ENCODE measurements at regions not wholly inside any gene's neighbourhood (a gene's known extent, or its start where the extent isn't known, plus 50 kb on each side); places are given as distances from the start of the nearest gene placed in this dataset.

DNA sequence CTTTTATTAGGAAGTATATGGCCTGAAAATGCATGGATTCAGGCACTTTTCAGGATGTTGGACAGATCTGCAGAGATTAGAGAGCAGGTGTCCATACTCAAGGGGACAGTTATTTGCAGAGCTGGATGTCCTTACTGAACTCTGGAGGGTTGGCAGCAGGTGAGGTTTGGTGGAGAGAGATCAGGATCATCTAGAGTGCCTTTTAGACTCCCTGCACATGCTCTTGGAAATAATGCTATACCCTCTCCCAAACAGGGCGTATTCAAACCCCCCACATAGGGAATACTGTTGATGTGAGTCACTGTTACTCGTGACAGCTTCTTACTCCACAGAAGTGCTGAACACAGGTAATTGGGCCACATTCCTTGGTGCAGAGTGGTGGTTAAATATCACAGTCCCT, 725.7 kb upstream of the SGCG start:
- TF ChIP-seq, protein P1, sequence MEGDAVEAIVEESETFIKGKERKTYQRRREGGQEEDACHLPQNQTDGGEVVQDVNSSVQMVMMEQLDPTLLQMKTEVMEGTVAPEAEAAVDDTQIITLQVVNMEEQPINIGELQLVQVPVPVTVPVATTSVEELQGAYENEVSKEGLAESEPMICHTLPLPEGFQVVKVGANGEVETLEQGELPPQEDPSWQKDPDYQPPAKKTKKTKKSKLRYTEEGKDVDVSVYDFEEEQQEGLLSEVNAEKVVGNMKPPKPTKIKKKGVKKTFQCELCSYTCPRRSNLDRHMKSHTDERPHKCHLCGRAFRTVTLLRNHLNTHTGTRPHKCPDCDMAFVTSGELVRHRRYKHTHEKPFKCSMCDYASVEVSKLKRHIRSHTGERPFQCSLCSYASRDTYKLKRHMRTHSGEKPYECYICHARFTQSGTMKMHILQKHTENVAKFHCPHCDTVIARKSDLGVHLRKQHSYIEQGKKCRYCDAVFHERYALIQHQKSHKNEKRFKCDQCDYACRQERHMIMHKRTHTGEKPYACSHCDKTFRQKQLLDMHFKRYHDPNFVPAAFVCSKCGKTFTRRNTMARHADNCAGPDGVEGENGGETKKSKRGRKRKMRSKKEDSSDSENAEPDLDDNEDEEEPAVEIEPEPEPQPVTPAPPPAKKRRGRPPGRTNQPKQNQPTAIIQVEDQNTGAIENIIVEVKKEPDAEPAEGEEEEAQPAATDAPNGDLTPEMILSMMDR (IDR thresholded peaks at IDR 0.05; ENCODE audit: insufficient read depth, low read depth, low read length), result no peak
- TF ChIP-seq EZH2 (IDR thresholded peaks at IDR 0.05; ENCODE audit: insufficient read depth, low read length), result no peak
